GM12878 (cell line): ENCODE measurements at regions not wholly inside any gene's neighbourhood (a gene's known extent, or its start where the extent isn't known, plus 50 kb on each side); places are given as distances from the start of the nearest gene placed in this dataset.

Experiments used
- ATAC-seq: fragments of 200-7000 bp; cut with Tn5 transposase; 3 replicates; pipeline ENCODE4 v1.9.1; 2020; ENCODE audit warnings: mild to moderate bottlenecking, moderate library complexity
- BruUV-seq: library from RNA; stranded (reverse); fragments of 400-500 nt; replicated peaks from 2 replicates; lab custom pipeline; 2021; lab: Mats Ljungman, UMichigan
- CTCF ChIA-PET: fragments of 300-600 bp; sonication (Branson Sonifier 250); formaldehyde crosslinking; extraction: SDS; loops from one replicate; lab custom pipeline; 2021; ENCODE audit warnings: inconsistent platforms; lab: Yijun Ruan, JAX
- POLR2A ChIA-PET: fragments of 350-600 bp; formaldehyde crosslinking; extraction: SDS; loops from one replicate; lab custom pipeline; 2021; ENCODE audit warnings: inconsistent platforms; lab: Charles Lee
- RAD21 ChIA-PET: fragments of 300-600 bp; sonication (Branson Sonifier 250); formaldehyde crosslinking; loops from one replicate; lab custom pipeline; 2023; ENCODE audit warnings: antibody characterized with exemption; ENCODE audit not compliant: unreplicated experiment; lab: Charles Lee
- SMC1A ChIA-PET: fragments of 300-600 bp; sonication (Branson Sonifier 250); formaldehyde crosslinking; loops from one replicate; lab custom pipeline; 2023; ENCODE audit not compliant: unreplicated experiment, uncharacterized antibody; lab: Charles Lee
- DNase-seq: peaks from one replicate; pipeline ENCODE4 v3.0.0-alpha.2; 2011; ENCODE audit warnings: low read depth, low spot score
- FAIRE-seq: peaks from 3 replicates; lab custom pipeline; 2011; peaks lifted over from hg19 to GRCh38; lab: Jason Lieb, UNC
- H2AFZ ChIP-seq: 2 replicates; pipeline ENCODE4 v1.6.0; 2011; ENCODE audit warnings: low read depth, low read length, control low read depth; ENCODE audit not compliant: control insufficient read depth
- H3K27ac ChIP-seq: 2 replicates; pipeline ENCODE4 v1.5.1; 2011; ENCODE audit warnings: control low read depth; ENCODE audit not compliant: control insufficient read depth, insufficient read depth
- H3K27me3 ChIP-seq, 2 experiments: replicated peaks in 1 of 2; 2 replicates each; pipeline versions ENCODE4 v1.6.0 to v1.6.1; 2011; ENCODE audit warnings: low read length in 1 of 2; ENCODE audit not compliant: control insufficient read depth in 2 of 2, insufficient read depth in 2 of 2
- H3K36me3 ChIP-seq, 2 experiments: 2 replicates each; pipeline ENCODE4 v1.5.1; 2011; ENCODE audit warnings: low read length in 1 of 2; ENCODE audit not compliant: control insufficient read depth in 2 of 2, insufficient read depth in 2 of 2
- H3K4me1 ChIP-seq: 2 replicates; pipeline ENCODE4 v1.6.1; 2011; ENCODE audit warnings: mild to moderate bottlenecking, low read length, moderate library complexity, mixed read lengths; ENCODE audit not compliant: control insufficient read depth, insufficient read depth
- H3K4me2 ChIP-seq: 2 replicates; pipeline ENCODE4 v1.6.0; 2011; ENCODE audit warnings: control low read depth; ENCODE audit not compliant: control insufficient read depth, insufficient read depth
- H3K4me3 ChIP-seq: fragments of 200-600 bp; sonication (generic); 2 replicates; pipeline ENCODE4 v1.5.1; 2016
- H3K79me2 ChIP-seq: 2 replicates; pipeline ENCODE4 v1.6.0; 2011; ENCODE audit warnings: low read length; ENCODE audit not compliant: control insufficient read depth, insufficient read depth
- H3K9ac ChIP-seq: 2 replicates; pipeline ENCODE4 v1.8.0; 2011; ENCODE audit warnings: low read length, control low read depth, mixed read lengths; ENCODE audit not compliant: control insufficient read depth, insufficient read depth
- H3K9me3 ChIP-seq: replicated peaks from 3 replicates; pipeline ENCODE4 v1.5.1; 2011; ENCODE audit warnings: mild to moderate bottlenecking, low read length; ENCODE audit not compliant: control insufficient read depth, insufficient read depth
- H4K20me1 ChIP-seq: 2 replicates; pipeline ENCODE4 v1.6.0; 2011; ENCODE audit not compliant: control insufficient read depth, insufficient read depth
- IKZF1 ChIP-seq: fragments of 450-650 bp; conservative IDR thresholded peaks from 2 replicates; pipeline ENCODE4 v1.6.1; 2017; ENCODE audit warnings: antibody characterized with exemption, mild to moderate bottlenecking
- IKZF2 ChIP-seq, 2 experiments: fragments of 450-650 bp; IDR thresholded peaks; 2 replicates each; pipeline ENCODE4 v1.6.1; 2017; ENCODE audit warnings: mild to moderate bottlenecking in 2 of 2, moderate library complexity in 2 of 2
- LARP7 ChIP-seq: fragments of 450-650 bp; IDR thresholded peaks from 2 replicates; pipeline ENCODE4 v1.6.1; 2017; ENCODE audit warnings: mild to moderate bottlenecking
- MEF2B ChIP-seq: fragments of 450-650 bp; IDR thresholded peaks from 2 replicates; pipeline ENCODE4 v1.6.1; 2018; ENCODE audit warnings: mild to moderate bottlenecking, moderate library complexity; ENCODE audit not compliant: partially characterized antibody, poor library complexity, severe bottlenecking
- MLLT1 ChIP-seq: fragments of 450-650 bp; IDR thresholded peaks from 2 replicates; pipeline ENCODE4 v1.6.1; 2016; ENCODE audit warnings: mild to moderate bottlenecking
- POLR2AphosphoS2 ChIP-seq: IDR thresholded peaks from 2 replicates; pipeline ENCODE4 v1.6.1; 2011; ENCODE audit warnings: low read depth, mild to moderate bottlenecking, low read length, improper control_type of control experiment, moderate library complexity
- POLR2AphosphoS5 ChIP-seq: IDR thresholded peaks from 2 replicates; pipeline ENCODE4 v1.6.1; 2011; ENCODE audit warnings: mild to moderate bottlenecking, low read length, inconsistent platforms
- RAD51 ChIP-seq: fragments of 450-650 bp; IDR thresholded peaks from 2 replicates; pipeline ENCODE4 v1.6.1; 2016; ENCODE audit warnings: moderate library complexity, mild to moderate bottlenecking, inconsistent platforms
- RBBP5 ChIP-seq: fragments of 200-600 bp; sonication (generic); conservative IDR thresholded peaks from 2 replicates; pipeline ENCODE4 v1.6.1; 2016
- SKIL ChIP-seq: fragments of 450-650 bp; IDR thresholded peaks from 2 replicates; pipeline ENCODE4 v1.6.1; 2017; ENCODE audit warnings: mild to moderate bottlenecking, low read depth, inconsistent platforms; ENCODE audit not compliant: poor library complexity, severe bottlenecking
- TARDBP ChIP-seq: IDR thresholded peaks from 2 replicates; pipeline ENCODE4 v1.6.1; 2016; ENCODE audit warnings: borderline replicate concordance
- TCF3 ChIP-seq: IDR thresholded peaks from 2 replicates; pipeline ENCODE4 v1.6.1; 2012; ENCODE audit warnings: low read depth, mild to moderate bottlenecking, low read length, borderline replicate concordance; ENCODE audit not compliant: insufficient read depth
- ZBTB11 ChIP-seq: fragments of 450-650 bp; formaldehyde crosslinking; IDR thresholded peaks from 2 replicates; pipeline ENCODE4 v1.5.0; 2022; ENCODE audit warnings: mild to moderate bottlenecking, missing genetic modification characterization
- WGBS: methylation state at CpG from one replicate; pipeline ENCODE4 v1.1.6; 2016; ENCODE audit warnings: low lambda C conversion rate; ENCODE audit not compliant: insufficient replicate concordance, insufficient coverage; ENCODE audit errors: missing lambda C conversion rate; 5-methylcytosine and 5-hydroxymethylcytosine counted together
- in situ Hi-C: fragments of 300-500 bp; cut with MboI; formaldehyde crosslinking; loops from 9 replicates; pipeline ENCODE4 v1.14.3; 2018; ENCODE audit warnings: mixed read lengths
- intact Hi-C: fragments of 100-400 bp; cut with micrococcal nuclease; formaldehyde crosslinking; loops from one replicate; pipeline ENCODE4 v1.14.2; 2022; ENCODE audit not compliant: unreplicated experiment
- TF ChIP-seq, protein P1 (sequence below): fragments of 450-650 bp; IDR thresholded peaks from 2 replicates; pipeline ENCODE4 v1.6.1; 2017; ENCODE audit warnings: mild to moderate bottlenecking, moderate library complexity

- 3% methylated on average over 4 of the region's 4 CpGs for WGBS
- intact Hi-C loops (no loop called here), in situ Hi-C loops (no loop called here)
- Histone ChIP-seq H4K20me1 (no peaks in the 10 kb centered on the region), H3K4me1 (no peaks in the 10 kb centered on the region), H3K9me3 (no peaks in the 10 kb centered on the region), H3K4me2 (no peak overlapping the region), H2AFZ (no peak overlapping the region), H3K79me2 (no peaks in the 10 kb centered on the region), H3K9ac (no peak overlapping the region), H3K4me3 (no peak overlapping the region), H3K27me3 (no peaks in the 10 kb centered on the region; a peak in 1 of 4 replicates), H3K27ac (no peak overlapping the region), H3K36me3 (no peaks in the 10 kb centered on the region)
- ChIA-PET POLR2A (no interaction called here), CTCF (interaction anchor here (3.5 to 4.2 kb wide), 2 partner anchors 15 to 19 kb away, joined by 12 to 27 read pairs; no protein-coding TSS in a partner anchor), SMC1A (interaction anchor here (0.8 kb wide), 1 partner anchor 11 kb away, joined by 3 read pairs; no protein-coding TSS in a partner anchor), RAD21 (no interaction called here)
- DNase-seq (no peak), ATAC-seq (no peak), FAIRE-seq (no peak)
- no TSS peak for BruUV-seq
- TF ChIP-seq MLLT1: no peak
- TF ChIP-seq RBBP5: no peak
- no peak for TF ChIP-seq SKIL
- no peak for TF ChIP-seq RAD51
- no peak for TF ChIP-seq POLR2AphosphoS2
- no peak for TF ChIP-seq POLR2AphosphoS5
- TF ChIP-seq TCF3: no peak
- TF ChIP-seq TARDBP: no peak
- no peak for TF ChIP-seq ZBTB11 (CRISPR knock-in tag)
- TF ChIP-seq LARP7: no peak
- TF ChIP-seq, protein P1, sequence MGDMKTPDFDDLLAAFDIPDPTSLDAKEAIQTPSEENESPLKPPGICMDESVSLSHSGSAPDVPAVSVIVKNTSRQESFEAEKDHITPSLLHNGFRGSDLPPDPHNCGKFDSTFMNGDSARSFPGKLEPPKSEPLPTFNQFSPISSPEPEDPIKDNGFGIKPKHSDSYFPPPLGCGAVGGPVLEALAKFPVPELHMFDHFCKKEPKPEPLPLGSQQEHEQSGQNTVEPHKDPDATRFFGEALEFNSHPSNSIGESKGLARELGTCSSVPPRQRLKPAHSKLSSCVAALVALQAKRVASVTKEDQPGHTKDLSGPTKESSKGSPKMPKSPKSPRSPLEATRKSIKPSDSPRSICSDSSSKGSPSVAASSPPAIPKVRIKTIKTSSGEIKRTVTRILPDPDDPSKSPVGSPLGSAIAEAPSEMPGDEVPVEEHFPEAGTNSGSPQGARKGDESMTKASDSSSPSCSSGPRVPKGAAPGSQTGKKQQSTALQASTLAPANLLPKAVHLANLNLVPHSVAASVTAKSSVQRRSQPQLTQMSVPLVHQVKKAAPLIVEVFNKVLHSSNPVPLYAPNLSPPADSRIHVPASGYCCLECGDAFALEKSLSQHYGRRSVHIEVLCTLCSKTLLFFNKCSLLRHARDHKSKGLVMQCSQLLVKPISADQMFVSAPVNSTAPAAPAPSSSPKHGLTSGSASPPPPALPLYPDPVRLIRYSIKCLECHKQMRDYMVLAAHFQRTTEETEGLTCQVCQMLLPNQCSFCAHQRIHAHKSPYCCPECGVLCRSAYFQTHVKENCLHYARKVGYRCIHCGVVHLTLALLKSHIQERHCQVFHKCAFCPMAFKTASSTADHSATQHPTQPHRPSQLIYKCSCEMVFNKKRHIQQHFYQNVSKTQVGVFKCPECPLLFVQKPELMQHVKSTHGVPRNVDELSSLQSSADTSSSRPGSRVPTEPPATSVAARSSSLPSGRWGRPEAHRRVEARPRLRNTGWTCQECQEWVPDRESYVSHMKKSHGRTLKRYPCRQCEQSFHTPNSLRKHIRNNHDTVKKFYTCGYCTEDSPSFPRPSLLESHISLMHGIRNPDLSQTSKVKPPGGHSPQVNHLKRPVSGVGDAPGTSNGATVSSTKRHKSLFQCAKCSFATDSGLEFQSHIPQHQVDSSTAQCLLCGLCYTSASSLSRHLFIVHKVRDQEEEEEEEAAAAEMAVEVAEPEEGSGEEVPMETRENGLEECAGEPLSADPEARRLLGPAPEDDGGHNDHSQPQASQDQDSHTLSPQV: no peak
- TF ChIP-seq IKZF2 (IDR thresholded peaks at IDR 0.05): no peak
- TF ChIP-seq IKZF1: no peak
- TF ChIP-seq MEF2B: no peak
Measured at GRCh38 chr7:142499635-142500034, 241.8 kb upstream of the PRSS58 start.
